GM23338 (cell line): ENCODE measurements at regions not wholly inside any gene's neighbourhood (a gene's known extent, or its start where the extent isn't known, plus 50 kb on each side); places are given as distances from the start of the nearest gene placed in this dataset.

Experiments
- ATAC-seq: fragments of 200-7000 bp; cut with Tn5 transposase; 3 replicates; pipeline ENCODE4 v1.9.1; 2020
- DNase-seq: peaks from one replicate; pipeline ENCODE4 v3.0.0-alpha.2; 2015; ENCODE audit warnings: low spot score
- H2AFZ ChIP-seq: fragments of 200-600 bp; sonication (generic); 2 replicates; pipeline ENCODE4 v1.8.0; 2016; ENCODE audit warnings: antibody characterized with exemption, mild to moderate bottlenecking, moderate library complexity
- H3F3A ChIP-seq: fragments of 200-600 bp; sonication (generic); replicated peaks from 2 replicates; pipeline ENCODE4 v1.8.0; 2017; ENCODE audit warnings: antibody characterized with exemption, mixed run types, low read depth
- H3K27ac ChIP-seq: fragments of 200-600 bp; sonication (generic); 2 replicates; pipeline ENCODE4 v1.6.1; 2016; ENCODE audit warnings: low read depth
- H3K27me3 ChIP-seq: fragments of 200-600 bp; sonication (generic); 2 replicates; pipeline ENCODE4 v1.8.0; 2016; ENCODE audit warnings: mild to moderate bottlenecking, mixed run types, moderate library complexity; ENCODE audit not compliant: insufficient read depth
- H3K36me3 ChIP-seq: fragments of 200-600 bp; sonication (generic); 2 replicates; pipeline ENCODE4 v1.8.0; 2016; ENCODE audit warnings: mild to moderate bottlenecking; ENCODE audit not compliant: insufficient read depth
- H3K4me1 ChIP-seq: fragments of 200-600 bp; sonication (generic); 2 replicates; pipeline ENCODE4 v1.8.0; 2016; ENCODE audit warnings: mild to moderate bottlenecking, moderate library complexity; ENCODE audit not compliant: insufficient read depth
- H3K4me2 ChIP-seq: fragments of 200-600 bp; sonication (generic); 2 replicates; pipeline ENCODE4 v1.7.1; 2017; ENCODE audit warnings: mixed run types
- H3K4me3 ChIP-seq: fragments of 200-600 bp; sonication (generic); 2 replicates; pipeline ENCODE4 v1.6.1; 2016; ENCODE audit warnings: mixed run types
- H3K79me2 ChIP-seq: fragments of 200-600 bp; sonication (generic); replicated peaks from 2 replicates; pipeline ENCODE4 v1.8.0; 2017; ENCODE audit warnings: mild to moderate bottlenecking; ENCODE audit not compliant: insufficient read depth
- H3K9me2 ChIP-seq: fragments of 200-600 bp; sonication (generic); 2 replicates; pipeline ENCODE4 v1.8.0; 2017; ENCODE audit not compliant: insufficient read depth
- H4K20me1 ChIP-seq: fragments of 200-600 bp; sonication (generic); replicated peaks from 2 replicates; pipeline ENCODE4 v1.8.0; 2017; ENCODE audit warnings: mild to moderate bottlenecking; ENCODE audit not compliant: insufficient read depth
- H3K27ac Mint-ChIP-seq: 2 replicates; pipeline ENCODE4 v1.8.0; 2020; ENCODE audit warnings: inconsistent platforms, mild to moderate bottlenecking, moderate library complexity, mixed read lengths
- H3K27me3 Mint-ChIP-seq: 3 replicates; pipeline ENCODE4 v1.8.0; 2022; ENCODE audit warnings: low read depth, mild to moderate bottlenecking, moderate library complexity, mixed read lengths, inconsistent platforms; ENCODE audit not compliant: insufficient read depth, poor library complexity
- H3K36me3 Mint-ChIP-seq: 3 replicates; pipeline ENCODE4 v1.8.0; 2021; ENCODE audit warnings: low read depth, mild to moderate bottlenecking, inconsistent platforms, moderate library complexity, mixed read lengths
- H3K4me1 Mint-ChIP-seq: 3 replicates; pipeline ENCODE4 v1.8.0; 2020; ENCODE audit warnings: mild to moderate bottlenecking, inconsistent platforms, mixed read lengths
- H3K4me3 Mint-ChIP-seq: 3 replicates; pipeline ENCODE4 v1.8.0; 2021; ENCODE audit warnings: moderate library complexity, mild to moderate bottlenecking, inconsistent platforms, mixed read lengths
- H3K9me3 Mint-ChIP-seq: 3 replicates; pipeline ENCODE4 v1.8.0; 2020; ENCODE audit warnings: moderate library complexity, mild to moderate bottlenecking, inconsistent platforms, mixed read lengths
- CREB1 ChIP-seq: fragments of 250-450 bp; sonication (Bioruptor Pico); IDR thresholded peaks from 2 replicates; pipeline ENCODE4 v1.5.0; 2020; ENCODE audit warnings: low read depth, mild to moderate bottlenecking, moderate library complexity
- CTCF ChIP-seq, 2 experiments: fragments of 200-600 bp in 1 of 2; sonication (generic) in 1 of 2; conservative IDR thresholded peaks; 2 replicates each; pipeline versions ENCODE4 v1.5.1 to v1.6.1; 2016 to 2017; ENCODE audit warnings: antibody characterized with exemption in 2 of 2, low read depth in 2 of 2, mild to moderate bottlenecking in 2 of 2, moderate library complexity in 1 of 2
- EZH2 ChIP-seq: fragments of 200-600 bp; sonication (generic); IDR thresholded peaks from one replicate; pipeline ENCODE4 v1.8.0; 2017; ENCODE audit warnings: antibody characterized with exemption, mild to moderate bottlenecking, low read depth; ENCODE audit not compliant: unreplicated experiment
- EZH2phosphoT487 ChIP-seq: fragments of 200-600 bp; sonication (generic); IDR thresholded peaks from one replicate; pipeline ENCODE4 v1.8.1; 2018; ENCODE audit warnings: antibody characterized with exemption; ENCODE audit not compliant: unreplicated experiment
- JUNB ChIP-seq: IDR thresholded peaks from one replicate; pipeline ENCODE4 v1.6.1; 2016; ENCODE audit warnings: antibody characterized with exemption; ENCODE audit not compliant: unreplicated experiment
- NANOG ChIP-seq: IDR thresholded peaks from 2 replicates; pipeline ENCODE4 v1.6.1; 2016; ENCODE audit warnings: antibody characterized with exemption, borderline replicate concordance
- POLR2AphosphoS5 ChIP-seq: IDR thresholded peaks from 2 replicates; pipeline ENCODE4 v1.6.1; 2016; ENCODE audit warnings: antibody characterized with exemption, low read depth
- REST ChIP-seq: IDR thresholded peaks from one replicate; pipeline ENCODE4 v1.6.1; 2018; ENCODE audit warnings: antibody characterized with exemption; ENCODE audit not compliant: unreplicated experiment
- STAT1 ChIP-seq: IDR thresholded peaks from one replicate; pipeline ENCODE4 v1.6.1; 2016; ENCODE audit warnings: antibody characterized with exemption; ENCODE audit not compliant: unreplicated experiment
- ZNF114 ChIP-seq: fragments of 250-450 bp; sonication (Bioruptor Pico); IDR thresholded peaks from 2 replicates; pipeline ENCODE4 v1.5.0; 2020; ENCODE audit warnings: mild to moderate bottlenecking, moderate library complexity
- ZNF331 ChIP-seq: fragments of 250-450 bp; sonication (Bioruptor Pico); IDR thresholded peaks from 2 replicates; pipeline ENCODE4 v1.5.0; 2020; ENCODE audit warnings: low read depth, mild to moderate bottlenecking, moderate library complexity
- TF ChIP-seq, protein P1 (sequence below): fragments of 250-450 bp; sonication (Bioruptor Pico); IDR thresholded peaks from 2 replicates; pipeline ENCODE4 v1.5.0; 2020; ENCODE audit warnings: mild to moderate bottlenecking, moderate library complexity
- TF ChIP-seq, protein P2 (sequence below): IDR thresholded peaks from 2 replicates; pipeline ENCODE4 v1.6.1; 2016; ENCODE audit warnings: antibody characterized with exemption

GRCh38 chr10:131587976-131588680 lies 276.6 kb upstream of the TCERG1L start:
- peaks cover 13% of the 10 kb centered on the region for H3K27me3 Mint-ChIP-seq

More at GRCh38 chr10:131587976-131588680, 276.6 kb upstream of the TCERG1L start:
- H3K27ac Mint-ChIP-seq = no peak overlapping the region
- no peaks in the 10 kb centered on the region for H3K79me2 ChIP-seq
- no peaks in the 10 kb centered on the region for H4K20me1 ChIP-seq
- H3K4me1 ChIP-seq = no peaks in the 10 kb centered on the region
- no peaks in the 10 kb centered on the region for H3K36me3 ChIP-seq
- H3K4me2 ChIP-seq = no peak overlapping the region
- H3K27me3 ChIP-seq = no peaks in the 10 kb centered on the region
- H3K27ac ChIP-seq = no peak overlapping the region
- H3K36me3 Mint-ChIP-seq = peaks cover 14% of the 10 kb centered on the region
- H3K4me3 ChIP-seq = no peak overlapping the region
- H3K4me3 Mint-ChIP-seq = no peak overlapping the region
- no peaks in the 10 kb centered on the region for H3K9me2 ChIP-seq
- TF ChIP-seq, protein P1, sequence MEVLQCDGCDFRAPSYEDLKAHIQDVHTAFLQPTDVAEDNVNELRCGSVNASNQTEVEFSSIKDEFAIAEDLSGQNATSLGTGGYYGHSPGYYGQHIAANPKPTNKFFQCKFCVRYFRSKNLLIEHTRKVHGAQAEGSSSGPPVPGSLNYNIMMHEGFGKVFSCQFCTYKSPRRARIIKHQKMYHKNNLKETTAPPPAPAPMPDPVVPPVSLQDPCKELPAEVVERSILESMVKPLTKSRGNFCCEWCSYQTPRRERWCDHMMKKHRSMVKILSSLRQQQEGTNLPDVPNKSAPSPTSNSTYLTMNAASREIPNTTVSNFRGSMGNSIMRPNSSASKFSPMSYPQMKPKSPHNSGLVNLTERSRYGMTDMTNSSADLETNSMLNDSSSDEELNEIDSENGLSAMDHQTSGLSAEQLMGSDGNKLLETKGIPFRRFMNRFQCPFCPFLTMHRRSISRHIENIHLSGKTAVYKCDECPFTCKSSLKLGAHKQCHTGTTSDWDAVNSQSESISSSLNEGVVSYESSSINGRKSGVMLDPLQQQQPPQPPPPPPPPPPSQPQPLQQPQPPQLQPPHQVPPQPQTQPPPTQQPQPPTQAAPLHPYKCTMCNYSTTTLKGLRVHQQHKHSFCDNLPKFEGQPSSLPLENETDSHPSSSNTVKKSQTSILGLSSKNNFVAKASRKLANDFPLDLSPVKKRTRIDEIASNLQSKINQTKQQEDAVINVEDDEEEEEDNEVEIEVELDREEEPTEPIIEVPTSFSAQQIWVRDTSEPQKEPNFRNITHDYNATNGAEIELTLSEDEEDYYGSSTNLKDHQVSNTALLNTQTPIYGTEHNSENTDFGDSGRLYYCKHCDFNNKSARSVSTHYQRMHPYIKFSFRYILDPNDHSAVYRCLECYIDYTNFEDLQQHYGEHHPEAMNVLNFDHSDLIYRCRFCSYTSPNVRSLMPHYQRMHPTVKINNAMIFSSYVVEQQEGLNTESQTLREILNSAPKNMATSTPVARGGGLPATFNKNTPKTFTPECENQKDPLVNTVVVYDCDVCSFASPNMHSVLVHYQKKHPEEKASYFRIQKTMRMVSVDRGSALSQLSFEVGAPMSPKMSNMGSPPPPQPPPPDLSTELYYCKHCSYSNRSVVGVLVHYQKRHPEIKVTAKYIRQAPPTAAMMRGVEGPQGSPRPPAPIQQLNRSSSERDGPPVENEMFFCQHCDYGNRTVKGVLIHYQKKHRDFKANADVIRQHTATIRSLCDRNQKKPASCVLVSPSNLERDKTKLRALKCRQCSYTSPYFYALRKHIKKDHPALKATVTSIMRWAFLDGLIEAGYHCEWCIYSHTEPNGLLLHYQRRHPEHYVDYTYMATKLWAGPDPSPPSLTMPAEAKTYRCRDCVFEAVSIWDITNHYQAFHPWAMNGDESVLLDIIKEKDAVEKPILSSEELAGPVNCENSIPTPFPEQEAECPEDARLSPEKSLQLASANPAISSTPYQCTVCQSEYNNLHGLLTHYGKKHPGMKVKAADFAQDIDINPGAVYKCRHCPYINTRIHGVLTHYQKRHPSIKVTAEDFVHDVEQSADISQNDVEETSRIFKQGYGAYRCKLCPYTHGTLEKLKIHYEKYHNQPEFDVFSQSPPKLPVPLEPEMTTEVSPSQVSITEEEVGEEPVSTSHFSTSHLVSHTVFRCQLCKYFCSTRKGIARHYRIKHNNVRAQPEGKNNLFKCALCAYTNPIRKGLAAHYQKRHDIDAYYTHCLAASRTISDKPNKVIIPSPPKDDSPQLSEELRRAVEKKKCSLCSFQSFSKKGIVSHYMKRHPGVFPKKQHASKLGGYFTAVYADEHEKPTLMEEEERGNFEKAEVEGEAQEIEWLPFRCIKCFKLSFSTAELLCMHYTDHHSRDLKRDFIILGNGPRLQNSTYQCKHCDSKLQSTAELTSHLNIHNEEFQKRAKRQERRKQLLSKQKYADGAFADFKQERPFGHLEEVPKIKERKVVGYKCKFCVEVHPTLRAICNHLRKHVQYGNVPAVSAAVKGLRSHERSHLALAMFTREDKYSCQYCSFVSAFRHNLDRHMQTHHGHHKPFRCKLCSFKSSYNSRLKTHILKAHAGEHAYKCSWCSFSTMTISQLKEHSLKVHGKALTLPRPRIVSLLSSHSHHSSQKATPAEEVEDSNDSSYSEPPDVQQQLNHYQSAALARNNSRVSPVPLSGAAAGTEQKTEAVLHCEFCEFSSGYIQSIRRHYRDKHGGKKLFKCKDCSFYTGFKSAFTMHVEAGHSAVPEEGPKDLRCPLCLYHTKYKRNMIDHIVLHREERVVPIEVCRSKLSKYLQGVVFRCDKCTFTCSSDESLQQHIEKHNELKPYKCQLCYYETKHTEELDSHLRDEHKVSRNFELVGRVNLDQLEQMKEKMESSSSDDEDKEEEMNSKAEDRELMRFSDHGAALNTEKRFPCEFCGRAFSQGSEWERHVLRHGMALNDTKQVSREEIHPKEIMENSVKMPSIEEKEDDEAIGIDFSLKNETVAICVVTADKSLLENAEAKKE (CRISPR knock-in tag) = no peak
- no peak for TF ChIP-seq CTCF (conservative IDR thresholded peaks at IDR 0.05; ENCODE audit: low read depth in 2 of 2)
- TF ChIP-seq REST = no peak
- no peak for TF ChIP-seq ZNF114 (CRISPR knock-in tag)
- no peak for TF ChIP-seq POLR2AphosphoS5
- TF ChIP-seq NANOG = no peak
- no peak for TF ChIP-seq EZH2
- TF ChIP-seq JUNB = no peak
- no peak for TF ChIP-seq ZNF331 (CRISPR knock-in tag)
- TF ChIP-seq, protein P2, sequence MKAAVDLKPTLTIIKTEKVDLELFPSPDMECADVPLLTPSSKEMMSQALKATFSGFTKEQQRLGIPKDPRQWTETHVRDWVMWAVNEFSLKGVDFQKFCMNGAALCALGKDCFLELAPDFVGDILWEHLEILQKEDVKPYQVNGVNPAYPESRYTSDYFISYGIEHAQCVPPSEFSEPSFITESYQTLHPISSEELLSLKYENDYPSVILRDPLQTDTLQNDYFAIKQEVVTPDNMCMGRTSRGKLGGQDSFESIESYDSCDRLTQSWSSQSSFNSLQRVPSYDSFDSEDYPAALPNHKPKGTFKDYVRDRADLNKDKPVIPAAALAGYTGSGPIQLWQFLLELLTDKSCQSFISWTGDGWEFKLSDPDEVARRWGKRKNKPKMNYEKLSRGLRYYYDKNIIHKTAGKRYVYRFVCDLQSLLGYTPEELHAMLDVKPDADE = no peak
- no peak for TF ChIP-seq EZH2phosphoT487
- no peak for TF ChIP-seq CREB1 (CRISPR knock-in tag)
- TF ChIP-seq STAT1 = no peak
- no peaks in the 10 kb centered on the region for H3K4me1 Mint-ChIP-seq
- H2AFZ ChIP-seq = no peak overlapping the region
- no peaks in the 10 kb centered on the region for H3F3A ChIP-seq
- no peak for ATAC-seq
- H3K9me3 Mint-ChIP-seq = peaks cover 54% of the 10 kb centered on the region
- DNase-seq = no peak
